OCI-LY1 (cell line): ENCODE measurements at regions not wholly inside any gene's neighbourhood (a gene's known extent, or its start where the extent isn't known, plus 50 kb on each side); places are given as distances from the start of the nearest gene placed in this dataset.

Experiments used
- CTCF ChIP-seq: fragments of 200-600 bp; sonication (generic), shearing (Covaris generic); IDR thresholded peaks from 2 replicates; pipeline ENCODE4 v1.5.1; 2017; ENCODE audit warnings: mild to moderate bottlenecking, antibody characterized with exemption, low read length, moderate library complexity, mixed read lengths
- EZH2 ChIP-seq: fragments of 200-600 bp; sonication (generic), shearing (Covaris generic); IDR thresholded peaks from 2 replicates; pipeline ENCODE4 v1.8.0; 2017; ENCODE audit warnings: borderline replicate concordance, mixed run types, mild to moderate bottlenecking, antibody characterized with exemption, low read length, moderate library complexity, mixed read lengths

DNA sequence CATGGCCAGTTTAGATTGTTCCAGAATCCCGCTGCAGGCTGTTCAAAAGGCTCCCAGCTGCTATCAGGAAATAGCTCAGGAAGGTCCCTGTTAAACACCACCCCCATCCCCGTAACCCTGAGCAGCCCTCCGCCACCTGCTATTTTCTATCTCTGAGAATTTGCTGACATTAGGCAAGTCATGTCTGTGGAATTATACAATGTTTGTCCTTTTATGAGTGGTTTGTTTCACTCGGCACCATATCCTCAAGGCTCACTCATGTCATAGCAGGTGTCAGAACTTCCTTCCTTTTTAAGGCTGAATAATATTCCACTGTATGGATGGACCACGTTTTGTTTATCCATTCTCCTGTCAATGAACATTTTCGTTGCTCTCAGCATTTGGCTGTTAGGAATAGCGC lies 164.3 kb upstream of the FOXF1 start:
- no peak for TF ChIP-seq CTCF
- TF ChIP-seq EZH2, result no peak
